Esophagus squamous epithelium (tissue), 5 donors: ENCODE measurements at regions not wholly inside any gene's neighbourhood (a gene's known extent, or its start where the extent isn't known, plus 50 kb on each side); places are given as distances from the start of the nearest gene placed in this dataset.

Source experiments
- DNase-seq: peaks from one replicate; lab custom pipeline; 2025; lab: John Stamatoyannopoulos, UW
- H3K27ac ChIP-seq, 4 donors: fragments of 200-600 bp; sonication (generic); one replicate each; pipeline ENCODE4 v1.5.1; 2016 to 2019; ENCODE audit warnings: mild to moderate bottlenecking in 1 of 4
- H3K27me3 ChIP-seq, 4 donors: fragments of 200-600 bp; sonication (generic); 1 replicate in 3 of 4; 2 replicates in 1 of 4; pipeline versions ENCODE4 v1.5.1 to v1.6.0; 2017 to 2021; ENCODE audit warnings: antibody characterized with exemption in 1 of 4
- H3K36me3 ChIP-seq, 3 donors: fragments of 200-600 bp; sonication (generic); one replicate each; pipeline ENCODE4 v1.5.1; 2016 to 2019
- H3K4me1 ChIP-seq, 3 donors: fragments of 200-600 bp; sonication (generic); one replicate each; pipeline ENCODE4 v1.5.1; 2017 to 2019
- H3K4me3 ChIP-seq, 4 donors: fragments of 200-600 bp; sonication (generic); 1 replicate in 3 of 4; 2 replicates in 1 of 4; pipeline ENCODE4 v1.5.1; 2016 to 2019; ENCODE audit warnings: mild to moderate bottlenecking in 2 of 4, moderate library complexity in 1 of 4
- H3K9me3 ChIP-seq, 3 donors: fragments of 200-600 bp; sonication (generic); one replicate each; pipeline ENCODE4 v1.5.1; 2016 to 2019
- CTCF ChIP-seq, 6 experiments: fragments of 450-650 bp in 4 of 6; fragments of 200-600 bp in 2 of 6; sonication (generic) in 2 of 6; IDR thresholded peaks; one replicate each; pipeline ENCODE4 v1.5.1; 2016 to 2019; ENCODE audit warnings: antibody characterized with exemption in 6 of 6, mild to moderate bottlenecking in 4 of 6, moderate library complexity in 4 of 6
- POLR2A ChIP-seq, 4 donors: fragments of 450-650 bp; IDR thresholded peaks; one replicate each; pipeline ENCODE4 v1.6.1; 2017; ENCODE audit warnings: antibody characterized with exemption in 4 of 4, mild to moderate bottlenecking in 4 of 4, moderate library complexity in 3 of 4
- WGBS, 2 donors: methylation state at CpG; one replicate each; pipeline ENCODE4 v1.1.5; 2018; 5-methylcytosine and 5-hydroxymethylcytosine counted together
- intact Hi-C: fragments of 100-400 bp; cut with DNase I; formaldehyde crosslinking; loops from one replicate; pipeline ENCODE4 v1.15.0; 2022
- small RNA-seq, 4 donors: library from RNA; depleted of rRNA; stranded (forward); fragments of <200 nt; gene quantifications; one replicate each; pipeline ENCODE3, GENCODE V24; 2016
- donor health status: DM: yes; HTN: yes; CAD: no.

GRCh38 chr2:184540246-184540789 lies 58.0 kb upstream of the ZNF804A start:
- Histone ChIP-seq H3K27me3 (no peaks in the 10 kb centered on the region), H3K4me1 (no peaks in the 10 kb centered on the region), H3K36me3 (no peaks in the 10 kb centered on the region), H3K9me3 (no peaks in the 10 kb centered on the region), H3K27ac (no peak overlapping the region), H3K4me3 (no peak overlapping the region)
- TF ChIP-seq POLR2A (IDR thresholded peaks at IDR 0.05) (no peak), CTCF (IDR thresholded peaks at IDR 0.05) (no peak)
- intact Hi-C loops: no loop called here
- no peak for DNase-seq

GRCh38 chr2:184541591-184541990 lies 56.7 kb upstream of the ZNF804A start:
- H3K27ac ChIP-seq: no peak overlapping the region
- 62 to 64% methylated on average over 2 of the region's 2 CpGs for WGBS, 2 donors
- intact Hi-C loops: no loop called here
- no peaks in the 10 kb centered on the region for H3K4me1 ChIP-seq
- H3K4me3 ChIP-seq: no peak overlapping the region
- H3K9me3 ChIP-seq: no peaks in the 10 kb centered on the region
- no peak for DNase-seq
- no peaks in the 10 kb centered on the region for H3K36me3 ChIP-seq
- no peaks in the 10 kb centered on the region for H3K27me3 ChIP-seq
- TF ChIP-seq POLR2A (IDR thresholded peaks at IDR 0.05): no peak
- no peak for TF ChIP-seq CTCF (IDR thresholded peaks at IDR 0.05)

GRCh38 chr2:184543832-184544231 lies 54.5 kb upstream of the ZNF804A start:
- Histone ChIP-seq H3K9me3 (no peaks in the 10 kb centered on the region), H3K4me3 (no peak overlapping the region), H3K27me3 (no peaks in the 10 kb centered on the region), H3K36me3 (no peaks in the 10 kb centered on the region), H3K27ac (no peak overlapping the region), H3K4me1 (no peaks in the 10 kb centered on the region)
- intact Hi-C loops: no loop called here
- 56 to 60% methylated on average over 1 of the region's 1 CpG for WGBS, 2 donors
- no peak for DNase-seq
- TF ChIP-seq POLR2A (IDR thresholded peaks at IDR 0.05) (no peak), CTCF (IDR thresholded peaks at IDR 0.05) (no peak)

Small RNAs in the stretch of these regions (small RNA-seq; reads per million reads assigned to genes)
- gene MIR548AE1: 0 reads per million in 4 donors
